ENCODE measurements at regions not wholly inside any gene's neighbourhood (a gene's known extent, or its start where the extent isn't known, plus 50 kb on each side); places are given as distances from the start of the nearest gene placed in this dataset.

DNA sequence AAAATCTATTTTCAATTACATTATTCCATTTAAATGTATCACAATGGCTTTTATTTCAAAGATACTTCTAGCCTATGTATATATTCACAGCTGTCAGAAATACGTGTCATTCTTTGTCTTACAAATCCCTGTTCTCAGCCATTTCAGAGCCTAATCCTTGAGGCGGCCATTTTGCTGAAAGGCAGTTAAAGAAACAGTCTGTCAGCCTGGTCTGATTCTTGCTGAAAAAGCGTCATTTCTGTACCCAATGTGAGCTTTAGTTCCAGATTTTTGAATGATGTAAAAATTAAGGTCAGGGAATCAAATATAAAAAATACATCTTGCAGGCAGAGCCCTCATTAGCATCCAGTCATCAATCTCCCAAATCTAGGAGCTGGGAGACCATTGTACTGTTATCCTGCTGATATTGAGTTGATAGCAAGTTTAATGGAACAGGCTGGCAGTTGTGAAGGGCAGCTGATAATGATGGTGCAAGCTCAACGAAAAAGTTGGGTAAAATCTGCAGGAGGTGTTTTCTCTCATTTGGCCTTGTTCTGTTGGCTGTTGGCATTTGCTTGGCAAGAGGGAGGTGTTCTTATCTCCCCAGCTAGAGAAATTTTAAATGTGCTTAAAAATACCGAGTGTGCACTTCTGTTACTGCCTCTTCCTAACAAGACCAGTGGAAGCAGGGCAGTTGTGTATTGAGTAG lies 314.8 kb downstream of the SOX4 start:
- no peak for TF ChIP-seq CTCF (conservative IDR thresholded peaks at IDR 0.05)
- no peak for DNase-seq (ENCODE audit: extremely low spot score, unreplicated experiment)
- Mint-ChIP-seq H3K9me3 (peaks cover 4% of the 10 kb centered on the region), H3K36me3 (peaks cover 23% of the 10 kb centered on the region), H3K27me3 (no peaks in the 10 kb centered on the region), H3K4me3 (no peak overlapping the region), H3K4me1 (ENCODE audit: unreplicated experiment) (peaks cover 52% of the 10 kb centered on the region), H3K27ac (no peak overlapping the region)

GRCh38 chr6:21909321-21909720 lies 315.8 kb downstream of the SOX4 start:
- TF ChIP-seq CTCF (conservative IDR thresholded peaks at IDR 0.05), result no peak
- H3K27ac Mint-ChIP-seq, result peak overlapping the region; percentile 37
- peaks cover 22% of the 10 kb centered on the region for H3K36me3 Mint-ChIP-seq
- peaks cover 55% of the 10 kb centered on the region for H3K4me1 Mint-ChIP-seq (ENCODE audit: unreplicated experiment)
- no peaks in the 10 kb centered on the region for H3K9me3 Mint-ChIP-seq
- DNase-seq (ENCODE audit: extremely low spot score, unreplicated experiment), result no peak
- no peak overlapping the region for H3K4me3 Mint-ChIP-seq
- H3K27me3 Mint-ChIP-seq, result no peaks in the 10 kb centered on the region

- Mint-ChIP-seq H3K27me3 (no peaks in the 10 kb centered on the region), H3K4me3 (no peak overlapping the region), H3K9me3 (no peaks in the 10 kb centered on the region), H3K36me3 (peaks cover 27% of the 10 kb centered on the region), H3K4me1 (ENCODE audit: unreplicated experiment) (peaks cover 67% of the 10 kb centered on the region), H3K27ac (peak overlapping the region; percentile 30)
- TF ChIP-seq CTCF (conservative IDR thresholded peaks at IDR 0.05), result no peak
- no peak for DNase-seq (ENCODE audit: extremely low spot score, unreplicated experiment)
These were observed 317.7 kb downstream of the SOX4 start for GRCh38 chr6:21911208-21911607.

DNA sequence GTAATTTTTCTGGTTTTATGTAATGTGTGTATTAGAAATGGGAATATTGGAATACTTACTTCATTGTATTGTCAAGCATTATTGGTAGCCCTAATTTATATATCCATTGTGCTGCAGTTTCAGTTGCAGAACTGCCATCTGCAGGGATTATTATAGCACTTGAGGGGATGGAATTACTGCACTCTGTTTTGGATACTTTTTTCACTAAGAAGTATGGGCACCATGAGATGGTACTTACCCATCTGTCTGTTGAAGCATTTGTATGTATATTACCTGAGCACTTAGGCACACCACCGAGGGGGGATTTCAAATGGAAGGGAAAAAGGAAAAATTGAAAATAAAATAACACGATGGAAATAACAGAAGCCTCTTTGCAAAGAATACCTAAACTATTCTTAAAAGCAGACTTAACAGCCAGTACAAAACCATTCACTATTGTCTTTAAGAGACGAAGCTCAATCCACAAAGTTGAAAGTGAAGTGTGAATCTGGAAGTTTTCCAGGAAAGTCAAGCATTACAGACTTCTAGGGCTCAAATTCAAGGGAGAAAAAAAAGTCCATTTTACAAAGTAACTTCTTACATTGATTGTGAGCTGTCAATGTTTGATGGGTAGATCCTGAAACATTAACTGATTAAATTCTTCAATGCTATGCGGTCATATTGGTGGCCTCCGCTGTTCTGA lies 318.7 kb downstream of the SOX4 start:
- no peaks in the 10 kb centered on the region for H3K27me3 Mint-ChIP-seq
- H3K27ac Mint-ChIP-seq, result no peak overlapping the region
- H3K4me3 Mint-ChIP-seq, result no peak overlapping the region
- H3K9me3 Mint-ChIP-seq, result no peaks in the 10 kb centered on the region
- no peak for DNase-seq (ENCODE audit: extremely low spot score, unreplicated experiment)
- TF ChIP-seq CTCF (conservative IDR thresholded peaks at IDR 0.05), result no peak
- peaks cover 31% of the 10 kb centered on the region for H3K36me3 Mint-ChIP-seq
- H3K4me1 Mint-ChIP-seq (ENCODE audit: unreplicated experiment), result peaks cover 62% of the 10 kb centered on the region

DNA sequence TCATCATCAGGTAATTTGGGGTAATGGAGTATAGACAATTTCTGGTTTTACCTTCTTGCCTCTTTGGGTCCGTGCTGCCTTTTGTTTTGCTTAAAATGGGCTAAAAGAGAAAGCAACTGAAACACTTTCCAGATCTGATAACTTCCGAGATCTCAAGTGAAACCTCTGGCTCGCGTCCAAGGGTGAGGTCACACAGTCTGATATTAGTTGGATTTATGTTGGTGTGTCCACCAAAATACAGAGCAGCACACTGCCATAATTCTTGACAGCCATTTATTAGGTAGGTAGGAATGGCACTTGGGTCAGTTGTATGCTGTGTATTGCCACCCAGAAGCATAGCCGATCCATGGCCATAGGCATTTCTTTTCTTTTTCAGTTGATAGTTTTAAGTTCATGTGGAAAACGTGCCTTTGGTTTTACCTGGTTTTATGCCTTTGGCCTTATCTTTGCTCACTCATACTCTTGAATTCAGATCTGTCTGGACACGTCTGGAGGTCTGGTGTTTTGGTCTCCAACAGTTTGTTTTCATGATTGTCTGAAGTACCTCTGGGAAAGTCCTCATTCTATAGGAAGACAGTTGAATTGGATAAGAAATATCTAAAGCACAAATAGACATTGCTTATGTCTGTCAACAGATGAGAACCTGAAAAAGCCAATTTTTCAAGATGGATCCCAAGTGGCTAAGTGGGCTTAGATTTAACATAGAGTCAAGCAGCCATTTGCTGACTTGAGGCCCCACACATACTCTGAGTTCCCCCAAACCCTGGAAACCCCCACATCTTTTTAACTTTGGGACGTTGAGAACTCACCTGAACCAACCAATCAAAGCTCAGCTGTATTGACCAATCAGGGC lies 320.8 kb downstream of the SOX4 start:
- Mint-ChIP-seq H3K9me3 (no peaks in the 10 kb centered on the region), H3K4me1 (ENCODE audit: unreplicated experiment) (peaks cover 60% of the 10 kb centered on the region), H3K27me3 (no peaks in the 10 kb centered on the region), H3K36me3 (peaks cover 31% of the 10 kb centered on the region), H3K4me3 (peak overlapping the region; percentile 52), H3K27ac (peak overlapping the region; percentile 82)
- DNase-seq (ENCODE audit: extremely low spot score, unreplicated experiment), result no peak
- no peak for TF ChIP-seq CTCF (conservative IDR thresholded peaks at IDR 0.05)

All from type B pancreatic cell (in vitro differentiated cells).